HG03457 (cell line): ENCODE measurements at regions not wholly inside any gene's neighbourhood (a gene's known extent, or its start where the extent isn't known, plus 50 kb on each side); places are given as distances from the start of the nearest gene placed in this dataset.
"Not testable (repeated sequence)": the region's sequence is repeated elsewhere in the genome, so short reads cannot be mapped to it uniquely, and the experiment has no call there.

Experiments
- ATAC-seq: cut with Tn5 transposase; IDR thresholded peaks from one replicate; pipeline ENCODE4 v1.9.1; 2021; ENCODE audit warnings: moderate number of reproducible peaks; ENCODE audit not compliant: unreplicated experiment

DNA sequence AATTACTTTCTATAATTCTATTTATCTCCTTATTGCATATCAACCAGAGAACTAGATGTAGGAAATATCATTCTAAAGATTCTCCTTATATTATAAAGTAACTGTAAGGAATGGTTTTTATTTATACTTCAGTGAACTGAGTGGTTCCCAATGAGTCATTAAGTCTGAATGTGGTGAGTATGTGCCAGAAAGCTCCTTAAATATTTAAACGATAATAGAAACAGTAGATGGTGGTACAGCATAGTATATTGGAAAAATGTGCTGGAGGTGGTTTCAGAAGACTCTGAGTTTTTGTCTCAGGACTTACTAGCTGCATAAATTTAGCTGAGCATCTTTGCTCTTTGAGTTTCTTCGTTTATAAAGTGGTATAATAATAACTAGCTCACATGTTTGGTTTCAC lies 653.5 kb downstream of the FAM181B start:
- ATAC-seq = no peak

DNA sequence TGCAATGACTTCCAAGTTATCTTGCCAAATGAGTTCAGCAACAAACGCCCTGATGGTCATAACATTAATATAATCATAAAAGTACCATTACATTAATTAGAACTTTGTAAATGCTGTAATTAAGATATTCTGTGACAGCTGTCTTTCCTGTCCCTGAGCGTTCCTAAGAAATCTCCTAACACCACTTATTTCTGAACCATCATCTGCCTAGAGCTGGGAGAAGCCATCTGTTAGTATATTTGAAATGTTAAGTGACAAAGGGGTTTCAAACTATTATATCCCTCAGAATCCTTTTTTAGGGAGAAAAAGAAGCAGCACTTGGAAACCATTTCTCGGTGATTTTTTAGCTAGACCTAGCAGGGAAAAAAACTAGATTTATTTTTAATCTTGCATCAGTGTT lies 657.5 kb downstream of the FAM181B start:
- ATAC-seq = no peak

DNA sequence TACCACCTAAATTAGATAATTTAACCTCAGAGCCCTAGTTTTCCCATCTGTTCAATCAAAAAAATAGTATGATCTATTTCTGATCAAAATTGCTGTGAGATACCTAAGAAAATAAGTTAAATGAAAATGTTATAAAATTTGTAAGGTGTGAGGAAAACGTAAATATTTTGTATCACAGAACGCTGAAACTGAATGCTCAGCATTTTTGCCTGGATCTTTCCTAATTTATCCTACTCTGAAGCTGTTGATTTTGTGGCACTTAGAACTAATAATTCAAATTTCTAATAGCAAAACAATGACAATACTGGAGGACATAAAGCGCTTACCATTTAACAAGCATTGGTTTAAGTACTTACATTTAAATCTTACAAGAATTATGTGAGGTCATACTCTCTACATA lies 674.2 kb downstream of the FAM181B start:
- no peak for ATAC-seq

DNA sequence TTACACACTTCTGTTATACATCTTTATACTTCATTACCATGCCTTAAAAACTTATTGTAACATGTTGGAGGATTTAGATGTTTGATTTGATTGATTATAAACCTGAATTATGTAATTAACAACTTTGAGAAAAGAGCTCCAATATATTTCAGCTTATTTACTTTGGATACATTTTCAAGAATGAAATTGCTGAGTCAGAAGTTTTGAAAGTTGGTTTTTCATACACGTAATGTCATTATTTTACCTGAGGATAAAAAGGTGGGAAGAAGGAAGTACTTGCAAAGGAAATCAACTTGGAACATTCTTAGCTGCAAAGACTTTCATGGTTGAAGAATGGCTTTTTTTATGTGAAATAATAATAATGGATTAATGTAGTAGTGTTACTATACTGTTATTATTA lies 677.2 kb downstream of the FAM181B start:
- no peak for ATAC-seq

DNA sequence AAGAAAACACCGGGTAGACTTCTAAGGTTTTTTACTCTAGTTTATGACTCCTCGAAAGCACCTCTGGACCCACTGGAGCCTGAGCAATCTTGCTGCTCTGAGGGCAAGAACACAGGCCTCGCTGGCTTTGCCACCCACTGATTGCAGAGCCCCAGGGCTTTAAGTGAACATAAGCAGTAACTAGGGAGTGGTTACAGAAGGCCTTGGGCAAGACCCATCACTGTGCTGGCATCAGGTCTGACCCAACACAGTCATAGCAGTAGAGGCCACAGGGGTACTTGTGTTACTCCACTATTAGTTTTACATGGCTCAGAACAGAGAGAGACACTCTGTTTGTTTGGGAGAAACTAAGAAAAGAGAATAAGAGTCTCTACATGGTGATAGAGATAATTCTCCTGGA lies 684.5 kb downstream of the FAM181B start:
- ATAC-seq = no peak

DNA sequence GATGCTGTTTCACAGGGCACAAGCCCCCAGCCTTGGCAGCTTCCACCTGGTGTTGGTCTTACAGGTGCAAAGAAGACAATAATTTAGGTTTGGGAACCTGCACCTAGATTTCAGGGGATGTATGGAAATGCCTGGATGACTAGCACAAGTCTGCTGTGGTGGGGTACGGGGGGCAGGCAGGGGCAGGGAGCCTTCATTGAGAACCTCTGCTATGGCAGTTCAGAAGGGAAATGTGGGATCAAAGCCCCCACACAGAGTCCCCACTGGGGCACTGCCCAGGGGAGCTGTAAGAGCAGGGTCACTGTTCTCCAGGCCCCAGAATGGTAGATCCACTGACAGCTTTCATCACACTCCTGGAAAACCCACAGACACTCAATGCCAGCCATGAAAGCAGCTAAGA lies 686.5 kb downstream of the FAM181B start:
- no peak for ATAC-seq

DNA sequence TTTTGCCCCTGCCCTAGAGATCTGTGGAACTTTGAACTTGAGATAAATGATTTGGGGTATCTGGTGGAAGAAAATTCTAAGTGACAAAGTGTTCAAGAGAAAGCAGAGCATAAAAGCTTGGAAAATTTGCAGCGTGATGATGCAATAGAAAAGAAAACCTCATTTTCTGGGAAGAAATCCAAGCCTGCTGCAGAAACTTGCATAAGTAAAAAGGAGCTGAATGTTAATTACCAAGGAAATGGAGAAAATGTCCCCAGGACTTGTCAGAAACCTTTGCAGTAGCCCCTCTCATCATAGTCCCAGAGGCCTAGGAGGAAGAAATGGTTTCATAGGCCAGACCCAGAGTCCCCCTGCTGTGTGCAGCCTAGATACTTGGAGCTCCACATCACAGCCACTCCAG lies 686.9 kb downstream of the FAM181B start:
- no peak for ATAC-seq

DNA sequence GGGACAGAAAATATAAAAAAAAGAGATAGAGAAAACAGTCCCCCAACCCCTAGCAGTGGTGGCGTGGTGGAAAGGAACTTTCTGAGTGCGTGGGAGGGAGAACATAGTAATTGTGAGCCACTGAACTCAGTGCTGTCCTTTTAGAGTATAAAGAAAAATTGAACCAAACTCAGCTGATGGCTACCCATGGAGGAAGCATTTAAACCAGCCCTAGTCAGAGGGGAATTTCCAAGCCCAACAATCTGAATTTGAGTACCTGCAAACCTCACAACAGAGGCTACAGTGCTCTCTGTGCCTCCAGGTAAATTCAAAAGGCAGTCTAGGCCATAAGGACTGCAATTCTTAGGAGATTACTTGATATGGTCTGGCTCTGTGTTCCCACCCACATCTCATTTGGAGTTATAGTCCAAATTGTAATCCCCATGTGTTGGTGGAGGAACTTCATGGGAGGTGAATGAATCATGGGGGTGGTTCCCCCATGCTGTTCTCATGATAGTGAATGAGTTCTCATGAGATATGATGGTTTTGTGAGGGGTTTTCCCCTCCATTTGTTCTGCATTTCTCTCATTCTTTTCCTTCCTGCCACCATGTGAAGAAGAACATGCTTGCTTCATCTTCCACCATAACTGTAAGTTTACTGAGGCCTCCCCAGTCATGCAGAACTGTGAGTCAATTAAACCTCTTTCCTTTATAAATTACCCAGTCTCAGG lies 687.8 kb downstream of the FAM181B start:
- no peak for ATAC-seq

DNA sequence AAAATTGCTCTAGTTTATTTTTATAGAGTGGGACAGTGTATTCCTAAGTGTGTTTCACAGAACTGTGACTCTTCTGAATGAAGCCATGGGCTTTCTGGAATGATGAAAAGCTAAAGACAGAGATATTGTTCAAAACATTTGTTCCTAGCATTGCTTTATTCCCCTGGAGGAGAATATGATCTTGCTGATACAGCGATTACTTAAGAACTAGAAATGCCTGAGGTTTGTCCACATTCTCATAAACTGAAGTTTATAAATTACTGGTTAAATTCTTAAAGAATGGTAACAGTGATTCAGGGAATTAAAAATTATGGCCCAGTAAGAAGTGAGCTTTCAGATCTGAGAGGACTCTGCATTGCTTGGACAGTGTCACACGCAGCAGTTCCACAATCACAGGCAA lies 690.3 kb downstream of the FAM181B start:
- ATAC-seq = no peak

DNA sequence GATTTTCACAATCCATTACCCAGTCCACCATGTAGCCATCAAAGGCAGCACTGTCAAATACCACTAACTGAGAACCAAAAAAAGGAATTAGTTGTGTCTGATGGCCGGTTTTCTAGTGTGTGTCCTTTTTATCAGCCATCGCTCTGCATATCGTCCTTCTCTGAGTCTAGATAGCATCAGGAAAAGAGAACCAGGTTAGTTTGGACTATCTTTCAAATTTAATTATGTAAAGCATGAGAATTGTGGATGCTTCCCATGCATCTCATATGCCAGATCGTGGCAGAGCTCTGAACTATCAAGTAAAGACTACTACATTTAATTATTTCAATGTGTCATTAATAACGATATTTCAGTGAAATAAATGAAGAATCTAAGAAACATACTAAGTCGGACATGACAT lies 691.9 kb downstream of the FAM181B start:
- no peak for ATAC-seq

DNA sequence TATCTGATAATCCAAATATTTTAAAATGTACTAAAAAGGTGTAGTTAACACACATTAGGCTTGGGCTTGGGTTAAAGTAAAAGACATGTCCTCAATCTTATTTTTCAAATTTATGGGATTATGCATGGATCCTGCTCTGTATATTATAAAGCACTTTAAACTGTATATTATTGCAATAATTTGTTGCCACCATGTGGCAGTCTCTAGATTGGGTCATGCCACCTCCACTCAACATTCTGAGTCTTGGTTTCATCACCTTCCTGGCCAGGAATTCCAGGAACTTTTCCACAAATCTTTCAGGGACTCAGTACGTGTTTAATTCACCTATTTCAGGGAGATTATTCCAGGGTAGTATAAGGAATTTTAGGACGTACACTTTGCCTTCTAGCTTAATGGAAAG lies 695.5 kb downstream of the FAM181B start:
- ATAC-seq = no peak

DNA sequence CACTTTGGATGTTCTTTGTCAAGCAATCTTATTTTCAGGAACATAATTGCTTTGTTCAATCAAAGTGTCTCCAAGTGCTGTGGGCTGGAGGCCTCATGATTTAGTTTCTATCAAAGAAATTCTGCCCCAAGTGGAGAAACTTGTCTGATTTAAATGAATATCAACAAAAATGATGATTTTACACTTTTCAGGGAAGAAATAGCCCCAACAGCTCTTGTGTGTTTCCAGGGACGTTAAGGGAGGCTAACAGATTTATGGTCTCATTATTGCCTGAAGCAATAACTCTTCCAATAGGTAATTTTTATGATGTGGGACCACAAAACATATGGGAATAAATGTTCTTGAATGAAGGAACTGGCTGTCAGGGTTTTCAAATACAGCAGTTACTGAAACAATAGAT lies 699.1 kb downstream of the FAM181B start:
- no peak for ATAC-seq

DNA sequence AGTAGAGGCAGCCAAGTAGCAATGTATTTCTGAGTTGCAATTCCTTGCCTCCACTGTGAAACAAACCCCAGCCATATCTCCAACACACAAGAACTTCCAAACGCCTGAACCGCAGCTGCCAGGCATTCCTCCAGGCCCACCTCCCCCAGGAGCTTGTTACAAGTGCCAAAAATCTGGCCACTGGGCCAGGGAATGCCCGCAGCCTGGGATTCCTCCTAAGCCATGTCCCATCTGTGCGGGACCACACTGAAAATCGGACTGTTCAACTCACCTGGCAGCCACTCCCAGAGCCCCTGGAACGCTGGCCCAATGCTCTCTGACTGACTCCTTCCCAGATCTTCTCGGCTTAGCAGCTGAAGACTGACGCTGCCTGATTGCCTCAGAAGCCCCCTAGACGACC lies 706.3 kb downstream of the FAM181B start:
- not testable (repeated sequence) for ATAC-seq

DNA sequence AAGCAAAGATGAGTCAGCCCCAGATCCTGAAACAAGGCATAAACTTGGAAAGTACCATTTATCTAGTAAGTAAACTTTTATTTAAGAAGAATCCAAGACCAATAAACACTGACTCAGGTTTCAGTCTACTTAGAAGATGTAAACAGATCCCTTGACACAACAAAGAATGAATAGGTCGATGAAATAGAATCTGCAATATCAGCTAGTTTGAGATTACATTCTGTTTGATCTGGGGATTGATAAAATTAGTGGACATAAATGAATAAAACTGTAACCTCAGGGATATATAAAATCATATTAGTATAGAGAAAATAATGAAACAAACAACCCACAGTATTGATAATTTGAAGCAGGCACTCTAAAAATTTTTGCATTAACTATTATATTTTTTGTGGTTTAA lies 708.9 kb downstream of the FAM181B start:
- ATAC-seq = no peak

DNA sequence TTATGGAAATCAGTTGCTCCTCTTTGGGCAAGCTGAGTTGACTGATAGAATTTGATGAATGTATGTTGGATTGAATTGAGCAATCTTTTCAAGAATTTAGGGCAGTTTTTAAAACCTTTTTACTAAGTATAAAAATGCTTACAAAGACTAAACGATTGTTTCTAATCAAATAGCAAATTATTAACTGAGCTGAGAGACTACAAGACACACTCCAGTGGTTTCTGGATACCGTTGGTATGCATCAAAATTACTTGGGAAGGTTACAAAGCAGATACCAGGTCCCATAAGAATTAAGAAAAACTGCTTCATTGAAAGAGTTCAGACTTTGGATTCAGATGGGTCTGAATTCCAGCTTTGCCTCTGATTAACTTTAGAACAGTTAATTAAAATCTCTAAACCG lies 721.4 kb downstream of the FAM181B start:
- ATAC-seq = no peak

DNA sequence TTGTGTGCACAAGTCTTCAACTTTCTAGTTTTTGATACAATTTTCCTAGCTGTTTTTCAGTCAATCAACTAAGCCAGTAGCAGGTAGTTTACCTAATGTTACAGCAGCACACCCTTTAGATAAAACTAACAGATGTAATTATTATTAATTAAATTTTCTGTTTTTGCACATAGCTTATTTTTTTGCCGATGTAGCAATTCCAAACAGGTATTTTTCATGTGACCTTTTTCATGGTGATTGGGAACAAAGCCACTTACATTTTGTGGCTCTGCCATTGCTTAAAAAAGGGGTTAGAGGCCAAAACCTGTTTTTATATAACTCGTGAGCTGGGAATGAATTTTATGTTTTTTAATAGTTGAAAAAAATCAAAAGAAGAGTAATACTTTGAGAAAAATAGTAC lies 724.5 kb downstream of the FAM181B start:
- ATAC-seq = no peak

DNA sequence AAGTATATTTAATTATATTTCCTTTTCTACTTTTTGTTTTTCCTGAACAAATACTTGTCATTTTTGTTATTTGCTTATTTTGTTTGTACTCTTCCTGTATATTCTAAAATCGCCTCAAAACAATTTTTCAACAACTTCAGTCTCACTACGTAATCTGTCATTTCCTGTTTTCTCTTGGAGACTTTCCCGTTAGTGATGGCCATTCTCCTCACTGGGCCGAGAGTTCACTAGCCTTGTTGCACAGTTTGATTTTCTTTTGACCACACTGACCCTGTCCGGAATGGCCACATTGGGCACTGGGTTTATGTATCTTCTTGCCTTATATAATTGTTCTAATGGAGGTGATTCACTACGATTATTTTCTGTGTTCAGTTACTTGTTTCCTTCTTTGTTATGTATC lies 726.1 kb downstream of the FAM181B start:
- ATAC-seq = no peak

DNA sequence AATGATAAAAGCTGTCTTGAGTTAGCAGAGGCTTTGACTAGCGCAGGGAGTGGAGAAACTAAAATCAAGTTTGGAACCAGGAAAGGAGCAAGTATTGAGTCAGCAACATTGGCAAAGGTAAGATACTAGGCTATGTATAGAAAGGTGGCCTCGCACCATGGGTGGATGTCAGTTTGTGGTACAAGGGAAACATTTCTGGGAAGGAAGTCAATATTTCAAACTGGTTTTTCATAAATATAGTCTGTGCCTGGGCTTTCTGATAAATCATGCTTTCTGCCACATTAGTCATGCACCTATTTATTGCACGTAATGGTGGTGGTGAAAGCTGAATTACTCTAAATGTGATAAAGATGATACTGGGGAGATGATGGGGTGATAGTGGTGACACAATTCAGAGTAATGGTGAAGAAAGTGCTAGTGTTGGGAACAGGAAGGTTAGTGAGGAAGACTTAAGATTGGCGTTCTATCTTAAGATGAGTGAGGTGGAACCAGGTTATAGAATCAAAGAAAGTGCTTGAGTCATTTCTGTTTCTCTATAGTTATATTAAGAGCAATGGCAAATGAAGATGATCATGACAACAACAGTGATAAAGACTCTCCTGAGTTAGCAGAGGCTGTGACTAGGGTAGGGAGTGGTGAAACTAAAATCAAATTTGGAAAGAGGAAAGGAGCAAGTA lies 729.0 kb downstream of the FAM181B start:
- no peak for ATAC-seq

DNA sequence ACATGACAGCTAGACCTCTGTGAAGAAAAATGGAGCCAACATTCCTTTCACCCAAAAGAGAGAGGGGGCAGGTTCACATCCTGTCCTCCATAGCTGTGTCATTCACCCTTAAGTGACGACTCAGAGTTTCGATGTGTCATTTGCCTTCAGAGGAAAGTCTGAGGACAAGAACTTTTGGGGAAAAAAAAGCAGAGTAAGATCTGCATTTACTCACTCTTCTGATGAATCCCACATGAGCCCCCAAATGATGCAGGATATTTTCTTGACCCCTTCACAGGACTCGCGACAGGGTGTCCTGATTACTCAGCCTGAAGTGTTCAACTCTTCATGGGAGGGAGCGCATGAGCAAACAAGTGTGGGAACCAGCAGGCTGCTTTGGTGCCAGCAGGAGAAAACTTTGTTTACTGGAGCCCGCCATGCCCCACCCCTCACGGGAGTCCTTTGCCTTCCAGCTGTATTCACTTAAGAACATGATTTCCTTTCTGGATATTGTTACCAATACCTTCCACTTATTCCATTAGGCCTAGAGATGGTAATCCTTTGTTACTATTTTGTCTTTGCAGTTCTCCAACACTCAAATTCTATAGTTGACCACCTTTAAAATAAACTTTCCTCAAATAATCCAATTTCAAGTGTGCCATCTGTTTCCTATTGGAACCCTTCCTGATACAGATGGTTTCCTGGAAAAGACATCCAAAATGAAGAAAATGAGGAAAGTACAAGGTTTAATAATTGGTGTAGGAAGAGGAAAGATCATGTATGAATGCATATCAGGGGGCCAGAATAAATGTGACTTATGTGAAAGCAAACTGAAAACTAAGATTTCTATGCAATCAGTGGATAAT lies 729.8 kb downstream of the FAM181B start:
- ATAC-seq = no peak

DNA sequence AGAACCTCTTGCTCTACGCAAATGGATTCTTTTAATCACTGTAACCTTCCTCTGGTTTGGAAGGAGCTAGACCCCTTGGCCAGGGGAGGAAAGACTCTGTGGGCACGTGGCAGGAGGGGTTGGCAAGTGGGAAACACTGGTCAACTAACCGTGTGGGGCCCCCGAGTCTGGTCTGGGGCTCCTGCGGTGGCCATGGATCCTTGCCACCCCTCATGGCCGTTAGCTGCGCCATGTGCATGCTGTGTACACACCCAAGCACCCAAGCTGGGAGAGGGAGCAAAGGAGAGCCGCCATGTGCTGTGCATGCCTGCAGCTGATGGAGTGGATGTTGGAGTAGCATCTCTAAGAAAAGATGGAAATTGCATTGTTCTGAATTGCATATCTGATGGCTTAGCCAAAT lies 730.6 kb downstream of the FAM181B start:
- no peak for ATAC-seq

DNA sequence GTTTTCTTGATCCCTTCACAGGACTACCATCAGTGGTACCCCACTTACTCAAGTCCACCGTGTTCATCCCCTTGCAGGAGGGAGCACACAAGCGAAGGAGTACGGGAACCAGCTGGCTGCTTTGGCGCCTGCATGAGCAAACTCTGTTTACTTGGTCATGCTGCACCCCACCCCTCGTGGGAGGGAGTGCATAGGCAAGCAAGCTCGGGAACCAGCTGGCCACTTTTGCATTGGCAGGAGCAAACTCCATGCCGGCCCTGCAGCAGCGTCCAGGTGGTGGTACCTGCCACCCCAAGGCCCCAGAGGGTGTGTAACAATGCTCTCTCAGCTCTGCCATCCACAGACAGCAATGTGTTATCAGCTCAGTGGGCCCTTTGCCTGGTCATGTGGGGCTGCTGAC lies 737.8 kb downstream of the FAM181B start:
- no peak for ATAC-seq

DNA sequence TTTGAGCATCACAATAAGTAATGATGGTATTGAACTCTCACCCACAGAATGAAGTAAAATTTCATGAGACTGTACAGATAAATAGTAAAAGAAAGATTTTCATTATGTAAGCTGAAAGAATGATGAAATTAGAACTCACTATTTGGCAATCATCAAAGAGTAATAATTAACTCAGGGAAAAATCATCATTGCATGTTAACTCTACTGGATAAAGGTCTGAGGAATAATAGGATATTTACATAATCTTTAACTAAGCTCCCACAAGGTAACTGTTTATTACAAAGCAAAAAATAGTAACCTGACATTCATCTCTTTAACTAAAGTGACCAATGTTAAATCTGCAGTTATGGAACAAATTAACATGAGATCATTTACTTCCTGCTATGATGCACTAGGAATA lies 739.9 kb downstream of the FAM181B start:
- no peak for ATAC-seq
